GM23338 (cell line): ENCODE measurements at regions not wholly inside any gene's neighbourhood (a gene's known extent, or its start where the extent isn't known, plus 50 kb on each side); places are given as distances from the start of the nearest gene placed in this dataset.

Experiments used
- ATAC-seq: fragments of 200-7000 bp; cut with Tn5 transposase; 3 replicates; pipeline ENCODE4 v1.9.1; 2020
- DNase-seq: peaks from one replicate; pipeline ENCODE4 v3.0.0-alpha.2; 2015; ENCODE audit warnings: low spot score
- H2AFZ ChIP-seq: fragments of 200-600 bp; sonication (generic); 2 replicates; pipeline ENCODE4 v1.8.0; 2016; ENCODE audit warnings: antibody characterized with exemption, mild to moderate bottlenecking, moderate library complexity
- H3F3A ChIP-seq: fragments of 200-600 bp; sonication (generic); replicated peaks from 2 replicates; pipeline ENCODE4 v1.8.0; 2017; ENCODE audit warnings: antibody characterized with exemption, mixed run types, low read depth
- H3K27ac ChIP-seq: fragments of 200-600 bp; sonication (generic); 2 replicates; pipeline ENCODE4 v1.6.1; 2016; ENCODE audit warnings: low read depth
- H3K27me3 ChIP-seq: fragments of 200-600 bp; sonication (generic); 2 replicates; pipeline ENCODE4 v1.8.0; 2016; ENCODE audit warnings: mild to moderate bottlenecking, mixed run types, moderate library complexity; ENCODE audit not compliant: insufficient read depth
- H3K36me3 ChIP-seq: fragments of 200-600 bp; sonication (generic); 2 replicates; pipeline ENCODE4 v1.8.0; 2016; ENCODE audit warnings: mild to moderate bottlenecking; ENCODE audit not compliant: insufficient read depth
- H3K4me1 ChIP-seq: fragments of 200-600 bp; sonication (generic); 2 replicates; pipeline ENCODE4 v1.8.0; 2016; ENCODE audit warnings: mild to moderate bottlenecking, moderate library complexity; ENCODE audit not compliant: insufficient read depth
- H3K4me2 ChIP-seq: fragments of 200-600 bp; sonication (generic); 2 replicates; pipeline ENCODE4 v1.7.1; 2017; ENCODE audit warnings: mixed run types
- H3K4me3 ChIP-seq: fragments of 200-600 bp; sonication (generic); 2 replicates; pipeline ENCODE4 v1.6.1; 2016; ENCODE audit warnings: mixed run types
- H3K79me2 ChIP-seq: fragments of 200-600 bp; sonication (generic); replicated peaks from 2 replicates; pipeline ENCODE4 v1.8.0; 2017; ENCODE audit warnings: mild to moderate bottlenecking; ENCODE audit not compliant: insufficient read depth
- H3K9me2 ChIP-seq: fragments of 200-600 bp; sonication (generic); 2 replicates; pipeline ENCODE4 v1.8.0; 2017; ENCODE audit not compliant: insufficient read depth
- H4K20me1 ChIP-seq: fragments of 200-600 bp; sonication (generic); replicated peaks from 2 replicates; pipeline ENCODE4 v1.8.0; 2017; ENCODE audit warnings: mild to moderate bottlenecking; ENCODE audit not compliant: insufficient read depth
- H3K27ac Mint-ChIP-seq: 2 replicates; pipeline ENCODE4 v1.8.0; 2020; ENCODE audit warnings: inconsistent platforms, mild to moderate bottlenecking, moderate library complexity, mixed read lengths
- H3K27me3 Mint-ChIP-seq: 3 replicates; pipeline ENCODE4 v1.8.0; 2022; ENCODE audit warnings: low read depth, mild to moderate bottlenecking, moderate library complexity, mixed read lengths, inconsistent platforms; ENCODE audit not compliant: insufficient read depth, poor library complexity
- H3K36me3 Mint-ChIP-seq: 3 replicates; pipeline ENCODE4 v1.8.0; 2021; ENCODE audit warnings: low read depth, mild to moderate bottlenecking, inconsistent platforms, moderate library complexity, mixed read lengths
- H3K4me1 Mint-ChIP-seq: 3 replicates; pipeline ENCODE4 v1.8.0; 2020; ENCODE audit warnings: mild to moderate bottlenecking, inconsistent platforms, mixed read lengths
- H3K4me3 Mint-ChIP-seq: 3 replicates; pipeline ENCODE4 v1.8.0; 2021; ENCODE audit warnings: moderate library complexity, mild to moderate bottlenecking, inconsistent platforms, mixed read lengths
- H3K9me3 Mint-ChIP-seq: 3 replicates; pipeline ENCODE4 v1.8.0; 2020; ENCODE audit warnings: moderate library complexity, mild to moderate bottlenecking, inconsistent platforms, mixed read lengths
- CREB1 ChIP-seq: fragments of 250-450 bp; sonication (Bioruptor Pico); IDR thresholded peaks from 2 replicates; pipeline ENCODE4 v1.5.0; 2020; ENCODE audit warnings: low read depth, mild to moderate bottlenecking, moderate library complexity
- CTCF ChIP-seq, 2 experiments: fragments of 200-600 bp in 1 of 2; sonication (generic) in 1 of 2; conservative IDR thresholded peaks; 2 replicates each; pipeline versions ENCODE4 v1.5.1 to v1.6.1; 2016 to 2017; ENCODE audit warnings: antibody characterized with exemption in 2 of 2, low read depth in 2 of 2, mild to moderate bottlenecking in 2 of 2, moderate library complexity in 1 of 2
- ETS1 ChIP-seq: IDR thresholded peaks from 2 replicates; pipeline ENCODE4 v1.6.1; 2016; ENCODE audit warnings: antibody characterized with exemption
- EZH2 ChIP-seq: fragments of 200-600 bp; sonication (generic); IDR thresholded peaks from one replicate; pipeline ENCODE4 v1.8.0; 2017; ENCODE audit warnings: antibody characterized with exemption, mild to moderate bottlenecking, low read depth; ENCODE audit not compliant: unreplicated experiment
- EZH2phosphoT487 ChIP-seq: fragments of 200-600 bp; sonication (generic); IDR thresholded peaks from one replicate; pipeline ENCODE4 v1.8.1; 2018; ENCODE audit warnings: antibody characterized with exemption; ENCODE audit not compliant: unreplicated experiment
- JUNB ChIP-seq: IDR thresholded peaks from one replicate; pipeline ENCODE4 v1.6.1; 2016; ENCODE audit warnings: antibody characterized with exemption; ENCODE audit not compliant: unreplicated experiment
- NANOG ChIP-seq: IDR thresholded peaks from 2 replicates; pipeline ENCODE4 v1.6.1; 2016; ENCODE audit warnings: antibody characterized with exemption, borderline replicate concordance
- POLR2AphosphoS5 ChIP-seq: IDR thresholded peaks from 2 replicates; pipeline ENCODE4 v1.6.1; 2016; ENCODE audit warnings: antibody characterized with exemption, low read depth
- ZNF114 ChIP-seq: fragments of 250-450 bp; sonication (Bioruptor Pico); IDR thresholded peaks from 2 replicates; pipeline ENCODE4 v1.5.0; 2020; ENCODE audit warnings: mild to moderate bottlenecking, moderate library complexity
- ZNF331 ChIP-seq: fragments of 250-450 bp; sonication (Bioruptor Pico); IDR thresholded peaks from 2 replicates; pipeline ENCODE4 v1.5.0; 2020; ENCODE audit warnings: low read depth, mild to moderate bottlenecking, moderate library complexity
- ZNF462 ChIP-seq: fragments of 250-450 bp; sonication (Bioruptor Pico); IDR thresholded peaks from 2 replicates; pipeline ENCODE4 v1.5.0; 2020; ENCODE audit warnings: mild to moderate bottlenecking, moderate library complexity

- H3K36me3 ChIP-seq = no peaks in the 10 kb centered on the region
- H3K4me3 ChIP-seq = no peak overlapping the region
- Mint-ChIP-seq H3K4me3 (no peak overlapping the region), H3K4me1 (no peaks in the 10 kb centered on the region), H3K27me3 (peaks cover 5% of the 10 kb centered on the region), H3K9me3 (no peaks in the 10 kb centered on the region; the same call in 2 of the 3 replicates), H3K36me3 (no peaks in the 10 kb centered on the region), H3K27ac (no peak overlapping the region)
- H3K27me3 ChIP-seq = no peaks in the 10 kb centered on the region
- no peak overlapping the region for H3K27ac ChIP-seq
- no peak for ATAC-seq
- no peaks in the 10 kb centered on the region for H3K79me2 ChIP-seq
- TF ChIP-seq ZNF114 (CRISPR knock-in tag) (no peak), NANOG (no peak)
- DNase-seq = no peak
- H3K9me2 ChIP-seq = no peaks in the 10 kb centered on the region
- no peaks in the 10 kb centered on the region for H3K4me1 ChIP-seq
- H3F3A ChIP-seq = no peaks in the 10 kb centered on the region
- no peak overlapping the region for H3K4me2 ChIP-seq
- H4K20me1 ChIP-seq = no peaks in the 10 kb centered on the region
- no peak overlapping the region for H2AFZ ChIP-seq
These were observed 233.4 kb upstream of the BRINP3 start for GRCh38 chr1:190711069-190711468.

GRCh38 chr1:190717055-190717454, 239.4 kb upstream of the BRINP3 start:
- Mint-ChIP-seq H3K4me3 (no peak overlapping the region), H3K36me3 (no peaks in the 10 kb centered on the region)
- H3K4me1 ChIP-seq = no peaks in the 10 kb centered on the region
- TF ChIP-seq EZH2 (no peak), ETS1 (no peak), EZH2phosphoT487 (no peak), POLR2AphosphoS5 (no peak), CTCF (conservative IDR thresholded peaks at IDR 0.05; ENCODE audit: low read depth in 2 of 2) (no peak), JUNB (no peak), CREB1 (CRISPR knock-in tag) (no peak), ZNF331 (no peak), ZNF462 (CRISPR knock-in tag) (no peak)

More at GRCh38 chr1:190717055-190717454, 239.4 kb upstream of the BRINP3 start:
- H2AFZ ChIP-seq = no peak overlapping the region
- H3K27ac ChIP-seq = no peak overlapping the region
- H3F3A ChIP-seq = no peaks in the 10 kb centered on the region
- no peak for ATAC-seq
- no peaks in the 10 kb centered on the region for H3K27me3 ChIP-seq
- Mint-ChIP-seq H3K27ac (no peak overlapping the region), H3K4me1 (no peaks in the 10 kb centered on the region), H3K9me3 (no peaks in the 10 kb centered on the region; the same call in 1 of the 3 replicates), H3K27me3 (peaks cover 4% of the 10 kb centered on the region)
- no peaks in the 10 kb centered on the region for H4K20me1 ChIP-seq
- no peaks in the 10 kb centered on the region for H3K9me2 ChIP-seq
- DNase-seq = no peak
- no peak overlapping the region for H3K4me2 ChIP-seq
- no peaks in the 10 kb centered on the region for H3K36me3 ChIP-seq
- H3K79me2 ChIP-seq = no peaks in the 10 kb centered on the region
- H3K4me3 ChIP-seq = no peak overlapping the region
